Ecto neural progenitor cell (in vitro differentiated cells): ENCODE measurements at regions not wholly inside any gene's neighbourhood (a gene's known extent, or its start where the extent isn't known, plus 50 kb on each side); places are given as distances from the start of the nearest gene placed in this dataset.
A peak's percentile ranks its signal among the peaks of the same experiment; 100 is the strongest.
"Not testable (repeated sequence)": the region's sequence is repeated elsewhere in the genome, so short reads cannot be mapped to it uniquely, and the experiment has no call there.

Experiments used
- DNase-seq: peaks from one replicate; pipeline ENCODE4 v3.0.0-alpha.2; 2018; ENCODE audit warnings: low spot score

- no peak for DNase-seq
These were observed 376.5 kb upstream of the MAN1A1 start for GRCh38 chr6:119726086-119726485.

GRCh38 chr6:119720160-119720559, 370.6 kb upstream of the MAN1A1 start:
- no peak for DNase-seq

GRCh38 chr6:119717942-119718341, 368.4 kb upstream of the MAN1A1 start:
- no peak for DNase-seq

- DNase-seq, result no peak
These were observed 367.2 kb upstream of the MAN1A1 start for GRCh38 chr6:119716668-119717270.

- DNase-seq, result no peak
These were observed 364.3 kb upstream of the MAN1A1 start for GRCh38 chr6:119713903-119714302.

GRCh38 chr6:119686644-119687043, 337.1 kb upstream of the MAN1A1 start:
- no peak for DNase-seq

GRCh38 chr6:119686240-119686639, 336.7 kb upstream of the MAN1A1 start:
- no peak for DNase-seq

GRCh38 chr6:119683671-119684070, 334.1 kb upstream of the MAN1A1 start:
- no peak for DNase-seq

- no peak for DNase-seq
These were observed 333.5 kb upstream of the MAN1A1 start for GRCh38 chr6:119683031-119683430.

GRCh38 chr6:119678961-119679360, 329.4 kb upstream of the MAN1A1 start:
- DNase-seq, result no peak

- no peak for DNase-seq
These were observed 327.8 kb upstream of the MAN1A1 start for GRCh38 chr6:119677384-119677783.

GRCh38 chr6:119676961-119677360, 327.4 kb upstream of the MAN1A1 start:
- no peak for DNase-seq

GRCh38 chr6:119676230-119676629, 326.7 kb upstream of the MAN1A1 start:
- DNase-seq, result no peak

GRCh38 chr6:119673741-119674140, 324.2 kb upstream of the MAN1A1 start:
- no peak for DNase-seq

GRCh38 chr6:119672725-119673124, 323.2 kb upstream of the MAN1A1 start:
- peak; percentile 47 for DNase-seq

- no peak for DNase-seq
These were observed 321.5 kb upstream of the MAN1A1 start for GRCh38 chr6:119671105-119671504.

- DNase-seq, result no peak
These were observed 319.7 kb upstream of the MAN1A1 start for GRCh38 chr6:119669221-119669620.

GRCh38 chr6:119665432-119665831, 315.9 kb upstream of the MAN1A1 start:
- not testable (repeated sequence) for DNase-seq

- DNase-seq, result no peak
These were observed 312.1 kb upstream of the MAN1A1 start for GRCh38 chr6:119661628-119662027.

GRCh38 chr6:119661078-119661477, 311.5 kb upstream of the MAN1A1 start:
- DNase-seq, result no peak

GRCh38 chr6:119658917-119659316, 309.4 kb upstream of the MAN1A1 start:
- DNase-seq, result no peak

GRCh38 chr6:119655124-119655523, 305.6 kb upstream of the MAN1A1 start:
- DNase-seq, result no peak

GRCh38 chr6:119653329-119653728, 303.8 kb upstream of the MAN1A1 start:
- no peak for DNase-seq

GRCh38 chr6:119649531-119649930, 300.0 kb upstream of the MAN1A1 start:
- DNase-seq, result no peak

- no peak for DNase-seq
These were observed 297.7 kb upstream of the MAN1A1 start for GRCh38 chr6:119647309-119647708.
